ENCODE measurements at regions not wholly inside any gene's neighbourhood (a gene's known extent, or its start where the extent isn't known, plus 50 kb on each side); places are given as distances from the start of the nearest gene placed in this dataset.

DNA sequence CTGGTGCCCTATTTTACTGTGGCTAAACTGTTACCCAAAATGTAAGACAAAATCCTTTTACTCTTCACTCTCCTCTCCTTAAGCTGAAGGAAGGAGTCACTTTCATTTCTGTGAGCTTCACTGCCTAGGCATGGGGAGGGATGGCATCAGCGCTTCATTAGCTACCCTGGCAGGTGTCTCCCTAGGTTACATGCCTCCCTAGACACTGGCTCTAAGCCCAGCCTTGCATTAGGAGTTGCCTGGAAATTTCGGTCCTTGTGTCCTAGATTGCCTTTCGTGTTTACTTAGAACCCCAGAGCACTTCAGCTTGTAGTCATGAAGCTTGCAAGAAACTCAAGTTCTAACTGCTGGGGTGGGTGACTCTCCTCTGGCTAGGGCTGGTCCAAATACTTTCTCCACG, 520.5 kb upstream of the STXBP6 start:
- no peaks in the 10 kb centered on the region for H3K36me3 ChIP-seq
- peaks cover 0 to 12% (median 2%) of the 10 kb centered on the region in 4 donors for H3K9me3 ChIP-seq
- TF ChIP-seq EP300 (IDR thresholded peaks at IDR 0.05) = no peak
- no peak overlapping the region for H3K27ac ChIP-seq (replicated peaks in 1 of 4)
- no peak overlapping the region for H3K4me3 ChIP-seq
- intact Hi-C loops (cut with DNase I) = no loop called here
- H3K4me1 ChIP-seq = no peaks in the 10 kb centered on the region
- WGBS = 94% methylated on average over 3 of the region's 4 CpGs
- H3K27me3 ChIP-seq = no peaks in the 10 kb centered on the region
- DNase-seq (ENCODE audit: extremely low spot score) = no peak

- WGBS = 44% methylated on average over 1 of the region's 1 CpG
- Histone ChIP-seq H3K4me1 (no peaks in the 10 kb centered on the region), H3K27ac (replicated peaks in 1 of 4) (no peak overlapping the region), H3K4me3 (no peak overlapping the region), H3K27me3 (no peaks in the 10 kb centered on the region), H3K9me3 (no peaks in the 10 kb centered on the region), H3K36me3 (no peaks in the 10 kb centered on the region)
- intact Hi-C loops (cut with DNase I) = no loop called here
- no peak for DNase-seq (ENCODE audit: extremely low spot score)
- TF ChIP-seq POLR2A (IDR thresholded peaks at IDR 0.05; ENCODE audit: low read depth) (no peak), POLR2AphosphoS5 (IDR thresholded peaks at IDR 0.05) (no peak), EP300 (IDR thresholded peaks at IDR 0.05) (no peak)
- TF ChIP-seq, protein P1, sequence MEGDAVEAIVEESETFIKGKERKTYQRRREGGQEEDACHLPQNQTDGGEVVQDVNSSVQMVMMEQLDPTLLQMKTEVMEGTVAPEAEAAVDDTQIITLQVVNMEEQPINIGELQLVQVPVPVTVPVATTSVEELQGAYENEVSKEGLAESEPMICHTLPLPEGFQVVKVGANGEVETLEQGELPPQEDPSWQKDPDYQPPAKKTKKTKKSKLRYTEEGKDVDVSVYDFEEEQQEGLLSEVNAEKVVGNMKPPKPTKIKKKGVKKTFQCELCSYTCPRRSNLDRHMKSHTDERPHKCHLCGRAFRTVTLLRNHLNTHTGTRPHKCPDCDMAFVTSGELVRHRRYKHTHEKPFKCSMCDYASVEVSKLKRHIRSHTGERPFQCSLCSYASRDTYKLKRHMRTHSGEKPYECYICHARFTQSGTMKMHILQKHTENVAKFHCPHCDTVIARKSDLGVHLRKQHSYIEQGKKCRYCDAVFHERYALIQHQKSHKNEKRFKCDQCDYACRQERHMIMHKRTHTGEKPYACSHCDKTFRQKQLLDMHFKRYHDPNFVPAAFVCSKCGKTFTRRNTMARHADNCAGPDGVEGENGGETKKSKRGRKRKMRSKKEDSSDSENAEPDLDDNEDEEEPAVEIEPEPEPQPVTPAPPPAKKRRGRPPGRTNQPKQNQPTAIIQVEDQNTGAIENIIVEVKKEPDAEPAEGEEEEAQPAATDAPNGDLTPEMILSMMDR (IDR thresholded peaks at IDR 0.05) = no peak
Observed at GRCh38 chr14:25557466-25557865, 507.5 kb upstream of the STXBP6 start.

DNA sequence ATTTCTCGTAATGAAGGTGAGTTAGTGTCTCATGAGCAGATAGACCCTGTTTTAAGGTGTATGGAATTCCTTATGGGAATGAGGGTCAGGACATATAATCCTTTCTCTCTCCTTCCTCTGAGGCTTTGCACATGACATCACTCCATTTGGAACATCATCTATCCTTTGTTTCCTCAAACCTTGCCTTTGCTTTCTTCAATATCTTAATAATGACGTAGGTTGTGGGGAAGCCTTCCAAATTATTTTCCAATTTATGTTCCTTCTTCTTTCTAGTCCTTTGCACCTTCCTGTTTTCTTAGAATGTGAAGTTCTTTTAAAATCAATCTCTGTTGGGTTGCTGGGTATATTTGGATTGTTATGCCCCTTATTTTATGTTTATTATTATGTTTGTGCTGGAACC, 502.9 kb upstream of the STXBP6 start:
- H3K4me3 ChIP-seq = no peak overlapping the region
- intact Hi-C loops (cut with DNase I) = no loop called here
- no peaks in the 10 kb centered on the region for H3K9me3 ChIP-seq
- H3K4me1 ChIP-seq = peaks cover 0 to 11% (median 5%) of the 10 kb centered on the region in 4 donors
- no peak overlapping the region for H3K27ac ChIP-seq (replicated peaks in 1 of 4)
- TF ChIP-seq POLR2A (IDR thresholded peaks at IDR 0.05; ENCODE audit: low read depth) (no peak), EP300 (IDR thresholded peaks at IDR 0.05) (no peak), POLR2AphosphoS5 (IDR thresholded peaks at IDR 0.05) (no peak)
- TF ChIP-seq, protein P1 (IDR thresholded peaks at IDR 0.05) = no peak
- no peak for DNase-seq (ENCODE audit: extremely low spot score)
- 35% methylated on average over 2 of the region's 2 CpGs for WGBS
- H3K36me3 ChIP-seq = no peaks in the 10 kb centered on the region
- no peaks in the 10 kb centered on the region for H3K27me3 ChIP-seq

DNA sequence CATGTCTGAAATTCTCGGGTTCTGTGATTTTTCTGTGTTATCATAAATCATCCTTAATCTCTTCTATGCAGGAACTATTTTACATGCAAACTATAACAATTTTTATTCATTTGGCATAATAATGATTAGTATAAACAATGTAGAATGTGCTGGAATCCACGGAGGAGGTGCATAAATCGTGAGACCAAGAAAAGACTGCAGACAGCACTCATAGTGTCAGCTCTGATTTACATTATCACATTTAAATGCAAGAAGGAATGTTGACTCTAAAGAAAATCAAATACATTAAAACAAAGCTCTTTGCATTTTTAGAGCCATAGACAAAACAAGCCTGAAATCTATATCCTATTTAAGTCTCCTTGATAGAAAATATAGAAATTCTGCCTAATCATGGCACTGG, 501.7 kb upstream of the STXBP6 start:
- Histone ChIP-seq H3K36me3 (no peaks in the 10 kb centered on the region), H3K9me3 (no peaks in the 10 kb centered on the region), H3K4me3 (no peak overlapping the region), H3K27ac (replicated peaks in 1 of 4) (no peak overlapping the region), H3K27me3 (no peaks in the 10 kb centered on the region), H3K4me1 (peaks cover 0 to 11% (median 5%) of the 10 kb centered on the region in 4 donors)
- no peak for DNase-seq (ENCODE audit: extremely low spot score)
- TF ChIP-seq EP300 (IDR thresholded peaks at IDR 0.05) = no peak
- no peak for TF ChIP-seq POLR2AphosphoS5 (IDR thresholded peaks at IDR 0.05)
- TF ChIP-seq, protein P1 (IDR thresholded peaks at IDR 0.05) = no peak
- TF ChIP-seq POLR2A (IDR thresholded peaks at IDR 0.05; ENCODE audit: low read depth) = no peak
- 32% methylated on average over 3 of the region's 3 CpGs for WGBS
- intact Hi-C loops (cut with DNase I) = no loop called here

DNA sequence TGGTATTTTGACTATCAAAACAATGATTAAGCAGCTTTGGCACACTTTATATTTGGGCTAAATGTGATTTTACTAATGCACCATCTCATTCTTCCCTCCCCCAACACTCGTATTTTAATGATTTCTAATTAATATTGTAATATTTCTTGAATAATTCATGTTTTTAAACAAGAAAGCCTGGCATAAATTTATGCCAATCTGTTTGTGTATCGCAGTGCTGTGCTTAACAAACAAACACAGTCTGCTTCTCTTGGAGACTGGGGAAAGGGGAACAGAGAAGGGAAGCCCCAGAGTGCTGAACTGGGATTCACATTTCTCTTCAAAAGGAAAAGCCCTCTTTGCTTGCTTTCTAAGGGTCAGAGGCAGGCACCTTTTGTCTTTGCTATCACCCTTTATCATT, 496.9 kb upstream of the STXBP6 start:
- Histone ChIP-seq H3K27ac (replicated peaks in 1 of 4) (no peak overlapping the region), H3K4me1 (peaks cover 0 to 11% (median 5%) of the 10 kb centered on the region in 4 donors), H3K36me3 (no peaks in the 10 kb centered on the region), H3K9me3 (no peaks in the 10 kb centered on the region), H3K27me3 (no peaks in the 10 kb centered on the region), H3K4me3 (no peak overlapping the region)
- 78% methylated on average over 2 of the region's 2 CpGs for WGBS
- no peak for DNase-seq (ENCODE audit: extremely low spot score)
- TF ChIP-seq, protein P1 (IDR thresholded peaks at IDR 0.05) = no peak
- TF ChIP-seq POLR2AphosphoS5 (IDR thresholded peaks at IDR 0.05) (no peak), EP300 (IDR thresholded peaks at IDR 0.05) (no peak)
- intact Hi-C loops (cut with DNase I) = no loop called here

All from esophagus muscularis mucosa (tissue), 4 donors.